MM.1S (cell line): ENCODE measurements at regions not wholly inside any gene's neighbourhood (a gene's known extent, or its start where the extent isn't known, plus 50 kb on each side); places are given as distances from the start of the nearest gene placed in this dataset.

Experiments used
- CTCF ChIP-seq: fragments of 300-600 bp; sonication (generic); IDR thresholded peaks from 2 replicates; pipeline ENCODE4 v1.5.1; 2016; ENCODE audit warnings: antibody characterized with exemption, low read length, mixed read lengths
- EZH2 ChIP-seq: fragments of 300-600 bp; sonication (generic); optimal IDR thresholded peaks from 2 replicates; pipeline ENCODE3; 2017; ENCODE audit warnings: low read depth, mild to moderate bottlenecking, antibody characterized with exemption, low read length, mixed read lengths
- EZH2phosphoT487 ChIP-seq: fragments of 300-600 bp; sonication (generic); IDR thresholded peaks from 2 replicates; pipeline ENCODE4 v1.6.1; 2018; ENCODE audit warnings: antibody characterized with exemption, low read length

- TF ChIP-seq CTCF (no peak), EZH2phosphoT487 (no peak), EZH2 (no peak)
These were observed 715.4 kb upstream of the NRP1 start for GRCh38 chr10:34049887-34050286.
